Activated naive CD8-positive, alpha-beta T cell treated with anti-CD3 and anti-CD28 coated beads for 36 hours (primary cell): ENCODE measurements at regions not wholly inside any gene's neighbourhood (a gene's known extent, or its start where the extent isn't known, plus 50 kb on each side); places are given as distances from the start of the nearest gene placed in this dataset.

Experiments
- DNase-seq: peaks from one replicate; pipeline ENCODE4 v3.0.0; 2021
- H3K27ac Mint-ChIP-seq: one replicate; pipeline ENCODE4 v1.8.0; 2022; ENCODE audit warnings: mild to moderate bottlenecking, moderate library complexity, mixed read lengths
- H3K27me3 Mint-ChIP-seq: one replicate; pipeline ENCODE4 v1.8.0; 2022; ENCODE audit warnings: mild to moderate bottlenecking, mixed read lengths
- H3K36me3 Mint-ChIP-seq: one replicate; pipeline ENCODE4 v1.8.0; 2021; ENCODE audit warnings: mild to moderate bottlenecking, mixed read lengths
- H3K4me1 Mint-ChIP-seq: one replicate; pipeline ENCODE4 v1.8.0; 2021; ENCODE audit warnings: mixed read lengths
- H3K4me3 Mint-ChIP-seq: one replicate; pipeline ENCODE4 v1.8.0; 2022; ENCODE audit warnings: mild to moderate bottlenecking, moderate library complexity, mixed read lengths
- H3K9me3 Mint-ChIP-seq: one replicate; pipeline ENCODE4 v1.8.0; 2022; ENCODE audit warnings: mixed read lengths

DNA sequence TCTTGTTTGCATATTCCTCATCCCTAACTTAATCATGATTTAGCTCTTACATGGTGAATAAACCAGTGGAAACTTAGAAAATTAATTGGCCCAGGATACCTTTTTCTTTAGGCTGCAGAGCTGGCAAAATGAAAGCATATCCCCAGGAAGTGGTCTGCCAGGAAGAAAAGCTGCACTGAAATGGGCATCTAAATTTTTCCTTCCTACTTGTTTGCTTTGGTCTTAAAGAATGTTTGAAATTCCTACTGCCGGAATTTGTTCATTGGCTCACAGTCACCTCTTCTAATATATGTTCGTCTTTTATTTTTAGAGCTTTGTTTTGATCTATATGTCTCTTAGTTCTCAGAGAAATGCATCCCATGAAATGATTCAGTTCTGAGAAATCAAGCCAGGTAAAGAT, 113.2 kb upstream of the ELL2 start:
- peaks cover 28% of the 10 kb centered on the region for H3K4me1 Mint-ChIP-seq
- H3K27me3 Mint-ChIP-seq: peaks cover 6% of the 10 kb centered on the region
- no peak overlapping the region for H3K27ac Mint-ChIP-seq
- H3K36me3 Mint-ChIP-seq: no peaks in the 10 kb centered on the region
- no peak overlapping the region for H3K4me3 Mint-ChIP-seq
- no peaks in the 10 kb centered on the region for H3K9me3 Mint-ChIP-seq
- no peak for DNase-seq

DNA sequence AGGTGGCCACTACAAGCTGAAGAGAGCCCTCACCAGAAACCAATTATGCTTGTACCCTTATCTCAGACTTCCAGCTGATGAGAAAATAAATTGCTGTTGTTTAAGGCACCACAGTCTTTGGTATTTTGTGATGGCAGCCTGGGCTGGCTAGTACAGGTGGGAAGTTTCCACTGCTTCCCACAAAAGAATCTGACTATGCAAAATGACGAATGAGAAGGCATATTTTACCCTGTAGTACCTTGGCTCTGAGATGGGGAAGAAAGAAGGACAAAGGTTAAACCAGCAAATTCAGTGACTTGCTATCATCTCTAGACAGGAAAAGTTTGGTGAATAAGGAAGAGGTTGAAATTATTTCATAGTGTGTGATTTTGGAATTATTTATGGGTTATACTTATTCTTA, 112.8 kb upstream of the ELL2 start:
- Mint-ChIP-seq H3K27ac (no peak overlapping the region), H3K4me3 (no peak overlapping the region), H3K9me3 (no peaks in the 10 kb centered on the region), H3K27me3 (peaks cover 6% of the 10 kb centered on the region), H3K4me1 (peaks cover 27% of the 10 kb centered on the region), H3K36me3 (no peaks in the 10 kb centered on the region)
- no peak for DNase-seq

DNA sequence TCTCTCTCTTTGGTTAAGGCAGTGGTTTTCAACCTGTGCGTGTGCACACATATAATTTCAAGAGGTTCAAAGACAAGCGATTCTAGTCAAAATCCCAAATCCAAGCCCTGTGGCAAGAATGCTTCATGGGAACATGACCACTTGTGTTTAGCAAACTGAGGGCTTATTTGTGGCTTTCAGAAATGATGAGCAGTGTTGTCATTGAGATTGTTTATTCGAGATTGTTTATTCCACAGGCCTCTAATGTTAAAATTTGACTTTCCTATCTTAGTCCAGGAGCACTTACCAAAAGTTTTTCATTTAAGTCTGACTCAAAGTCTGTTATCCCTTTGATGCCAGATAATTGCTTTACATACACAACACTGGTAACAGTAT, 111.1 kb upstream of the ELL2 start:
- DNase-seq: no peak
- H3K4me1 Mint-ChIP-seq: peaks cover 21% of the 10 kb centered on the region

DNA sequence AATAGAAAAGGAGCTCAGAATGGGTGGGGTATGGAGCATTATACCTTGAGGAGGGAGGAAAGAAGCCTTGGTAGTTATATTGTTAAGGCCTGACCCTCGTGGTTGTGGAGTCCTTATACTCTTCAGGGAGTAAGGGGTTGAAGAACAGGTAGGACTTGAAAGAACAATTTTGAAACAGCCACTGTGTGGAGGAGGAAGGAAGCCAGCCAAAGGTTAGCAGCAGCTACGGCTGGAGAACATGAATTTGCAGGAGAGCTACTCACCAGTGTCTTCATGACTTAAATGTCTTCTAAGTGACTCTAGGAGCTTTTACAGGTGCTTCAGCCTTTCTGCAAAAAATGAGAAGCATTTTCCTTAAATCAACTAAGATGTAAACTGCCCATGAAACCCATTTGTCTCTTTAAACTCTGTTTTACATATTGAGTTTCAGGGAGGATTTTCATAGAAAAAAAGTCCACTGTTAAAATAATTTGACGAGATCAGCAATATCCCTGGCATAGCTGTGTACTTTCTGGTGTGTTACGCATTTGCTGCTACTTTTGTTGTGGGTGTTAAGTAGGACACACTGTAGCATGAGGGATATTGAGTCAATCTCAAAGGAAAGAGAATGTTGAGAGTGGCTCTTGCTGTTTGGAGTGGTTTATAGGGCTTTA, 110.6 kb upstream of the ELL2 start:
- Mint-ChIP-seq H3K4me1 (peaks cover 24% of the 10 kb centered on the region), H3K27ac (no peak overlapping the region), H3K9me3 (no peaks in the 10 kb centered on the region), H3K27me3 (peaks cover 6% of the 10 kb centered on the region), H3K36me3 (no peaks in the 10 kb centered on the region), H3K4me3 (no peak overlapping the region)
- no peak for DNase-seq

More for the DNA sequence above, 111.1 kb upstream of the ELL2 start:
- Mint-ChIP-seq H3K9me3 (no peaks in the 10 kb centered on the region), H3K36me3 (no peaks in the 10 kb centered on the region), H3K4me3 (no peak overlapping the region), H3K27ac (no peak overlapping the region), H3K27me3 (peaks cover 6% of the 10 kb centered on the region)

DNA sequence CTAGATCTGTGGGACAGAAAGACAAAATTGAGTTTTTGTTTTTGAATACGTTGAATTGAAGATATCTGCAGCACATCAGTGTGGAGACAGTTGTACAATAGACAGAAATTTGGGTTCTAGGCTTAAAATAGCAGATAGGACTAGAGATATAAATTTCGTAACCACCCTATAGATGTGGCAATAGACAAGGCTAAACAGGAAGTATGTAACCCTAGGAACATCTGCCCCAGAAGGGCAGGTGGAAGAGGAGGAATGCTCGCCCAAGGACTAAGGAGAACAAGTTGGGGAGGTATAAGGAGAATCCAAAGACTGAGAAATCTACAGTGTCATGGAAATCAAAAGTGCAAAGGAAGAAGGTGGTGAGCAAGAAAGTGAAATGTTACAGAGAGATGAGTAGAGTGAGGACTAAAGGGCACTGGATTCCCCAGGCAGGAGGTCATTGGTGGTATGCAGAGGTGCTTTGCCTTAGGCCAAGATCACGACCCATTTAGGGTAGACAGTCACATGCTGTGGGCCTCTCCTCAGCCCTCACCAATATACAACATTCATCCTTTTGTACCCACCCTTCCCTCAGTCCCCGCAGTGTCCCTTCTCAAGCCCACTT, 109.1 kb upstream of the ELL2 start:
- Mint-ChIP-seq H3K36me3 (no peaks in the 10 kb centered on the region), H3K4me1 (peaks cover 31% of the 10 kb centered on the region)

DNA sequence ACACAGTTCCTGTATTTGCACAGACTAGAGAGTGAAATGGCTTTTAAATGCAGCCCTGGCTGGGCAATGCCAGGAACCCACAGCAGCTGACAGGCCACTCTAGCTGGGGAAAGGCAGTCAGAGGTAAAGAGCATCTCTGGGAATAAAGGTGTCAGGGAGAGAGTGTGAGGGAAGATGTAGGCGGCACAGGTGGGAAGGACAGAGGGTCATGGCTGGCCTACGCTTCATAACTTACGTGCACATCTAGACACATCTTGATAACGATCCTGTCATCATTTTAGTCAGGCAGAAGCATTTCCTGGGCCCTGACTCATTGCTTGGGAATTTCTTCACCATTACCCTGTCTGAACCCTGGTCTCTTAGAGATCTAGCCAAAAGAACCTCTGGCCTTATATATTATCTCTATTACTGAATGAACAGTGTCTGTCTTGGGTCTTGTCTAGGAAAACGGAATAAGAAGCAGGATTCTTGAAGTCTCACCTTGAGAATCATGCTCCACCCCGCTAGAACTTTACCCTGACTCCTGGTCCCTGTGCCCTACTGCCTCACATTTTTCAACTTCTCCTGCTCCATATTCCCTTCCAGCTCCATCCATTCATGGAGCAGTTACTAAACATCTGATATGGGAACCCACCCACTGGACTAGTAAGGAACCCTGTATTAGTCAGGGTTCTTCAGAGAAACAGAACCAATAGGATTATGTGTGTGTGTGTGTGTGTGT, 106.4 kb upstream of the ELL2 start:
- no peak for DNase-seq
- Mint-ChIP-seq H3K27ac (no peak overlapping the region), H3K4me3 (no peak overlapping the region), H3K27me3 (no peaks in the 10 kb centered on the region), H3K9me3 (no peaks in the 10 kb centered on the region), H3K36me3 (no peaks in the 10 kb centered on the region), H3K4me1 (peaks cover 42% of the 10 kb centered on the region)

More for the DNA sequence above, 109.1 kb upstream of the ELL2 start:
- Mint-ChIP-seq H3K4me3 (no peak overlapping the region), H3K9me3 (no peaks in the 10 kb centered on the region), H3K27ac (no peak overlapping the region), H3K27me3 (no peaks in the 10 kb centered on the region)
- no peak for DNase-seq

DNA sequence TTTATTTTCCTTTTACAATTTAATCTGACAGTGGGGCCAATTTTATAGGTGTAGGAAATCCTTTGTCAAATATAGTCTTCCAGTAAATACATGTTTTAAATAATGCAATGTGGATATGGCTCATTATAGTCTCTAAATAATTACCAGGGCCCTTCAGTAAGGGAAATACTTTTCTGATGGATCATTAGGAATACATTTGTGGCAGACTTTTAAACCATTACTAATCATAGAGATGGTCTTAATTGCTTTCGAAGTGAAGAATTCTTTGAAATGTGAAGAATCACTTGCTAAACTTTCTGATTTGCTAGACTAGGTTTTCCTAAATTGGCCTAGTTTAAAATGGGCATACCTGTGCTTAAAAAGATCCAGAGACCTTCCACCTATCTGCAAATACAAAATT, 105.6 kb upstream of the ELL2 start:
- H3K27me3 Mint-ChIP-seq: no peaks in the 10 kb centered on the region
- DNase-seq: no peak
- H3K27ac Mint-ChIP-seq: no peak overlapping the region
- H3K4me1 Mint-ChIP-seq: peaks cover 39% of the 10 kb centered on the region
- no peaks in the 10 kb centered on the region for H3K9me3 Mint-ChIP-seq
- no peak overlapping the region for H3K4me3 Mint-ChIP-seq
- H3K36me3 Mint-ChIP-seq: no peaks in the 10 kb centered on the region

DNA sequence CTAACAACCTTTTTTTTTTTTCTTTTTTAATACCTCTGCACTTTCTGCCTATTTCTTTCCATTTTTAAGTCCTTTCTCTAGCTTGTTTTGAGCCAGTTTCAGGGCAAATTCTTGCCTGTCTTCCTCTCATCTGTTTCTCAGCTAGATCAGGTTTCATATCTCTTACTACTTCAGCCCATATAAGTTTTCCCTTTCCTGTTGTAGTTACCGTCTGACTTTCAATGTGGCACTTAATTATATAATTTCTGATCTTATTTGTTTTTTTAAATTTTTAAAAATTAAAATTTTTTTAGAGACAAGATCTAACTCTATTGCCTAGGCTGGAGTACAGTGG, 104.7 kb upstream of the ELL2 start:
- H3K4me1 Mint-ChIP-seq: peaks cover 39% of the 10 kb centered on the region
- H3K27me3 Mint-ChIP-seq: no peaks in the 10 kb centered on the region
- no peaks in the 10 kb centered on the region for H3K36me3 Mint-ChIP-seq
- H3K4me3 Mint-ChIP-seq: peak overlapping the region; percentile 38
- DNase-seq: no peak
- peak overlapping the region; percentile 88 for H3K27ac Mint-ChIP-seq
- no peaks in the 10 kb centered on the region for H3K9me3 Mint-ChIP-seq

DNA sequence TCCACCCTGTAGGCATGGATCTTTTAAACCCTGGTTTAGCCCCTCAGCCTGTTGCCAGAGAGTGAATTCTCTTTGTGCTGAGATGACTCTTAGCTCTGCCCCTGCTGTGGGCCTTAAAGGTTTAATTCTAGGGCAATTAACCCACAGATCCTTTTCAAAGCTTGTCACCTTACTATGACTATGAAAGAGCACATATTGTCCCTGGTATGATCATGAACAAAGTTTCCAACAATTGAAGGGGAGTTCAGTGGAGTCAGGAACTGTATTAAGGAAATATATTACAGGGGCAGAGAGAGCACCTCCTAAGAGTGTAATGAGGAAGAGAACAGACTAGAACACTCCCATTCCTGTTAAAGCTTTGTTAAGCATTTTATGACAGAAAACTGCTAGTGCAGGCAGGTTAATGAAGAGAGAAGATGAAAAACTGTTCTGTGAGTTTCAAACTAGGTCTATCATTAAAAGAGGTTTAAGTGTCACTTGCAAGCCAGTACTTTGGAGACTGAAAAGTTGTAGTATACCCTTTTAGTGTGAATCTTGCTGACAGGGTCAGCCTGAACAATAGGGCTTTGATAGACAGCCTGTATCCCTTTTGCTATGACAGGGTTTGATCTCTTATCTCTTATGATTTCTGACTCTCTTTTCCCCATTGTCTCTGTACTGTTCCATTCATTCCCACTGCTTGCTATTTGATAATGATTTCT, 104.2 kb upstream of the ELL2 start:
- Mint-ChIP-seq H3K36me3 (no peaks in the 10 kb centered on the region), H3K27ac (peak overlapping the region; percentile 88), H3K4me3 (peak overlapping the region; percentile 38), H3K27me3 (no peaks in the 10 kb centered on the region), H3K4me1 (peaks cover 36% of the 10 kb centered on the region), H3K9me3 (no peaks in the 10 kb centered on the region)
- DNase-seq: peak; percentile 16

DNA sequence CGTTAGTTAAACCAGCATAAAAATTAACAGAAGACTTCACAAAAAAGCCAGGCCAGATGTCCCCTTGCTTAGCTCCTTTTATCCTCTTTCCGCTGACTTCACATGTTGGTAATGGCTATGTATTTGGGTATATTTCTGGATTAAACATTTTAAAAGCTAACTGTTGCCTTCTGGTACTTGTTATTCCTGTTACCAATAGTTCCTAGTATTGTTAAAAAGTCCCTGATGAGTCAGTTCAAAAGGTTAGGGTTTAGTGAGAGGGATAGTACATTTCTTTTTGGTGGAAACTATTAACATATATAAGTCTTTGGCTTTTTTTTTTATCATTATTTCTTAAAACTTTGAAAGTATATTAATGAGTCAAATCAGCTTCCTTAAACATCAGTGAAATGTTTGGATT, 103.2 kb upstream of the ELL2 start:
- H3K27ac Mint-ChIP-seq: peak overlapping the region; percentile 77
- no peaks in the 10 kb centered on the region for H3K27me3 Mint-ChIP-seq
- no peaks in the 10 kb centered on the region for H3K9me3 Mint-ChIP-seq
- H3K36me3 Mint-ChIP-seq: no peaks in the 10 kb centered on the region
- H3K4me1 Mint-ChIP-seq: peaks cover 34% of the 10 kb centered on the region
- H3K4me3 Mint-ChIP-seq: peak overlapping the region; percentile 1
- DNase-seq: no peak

DNA sequence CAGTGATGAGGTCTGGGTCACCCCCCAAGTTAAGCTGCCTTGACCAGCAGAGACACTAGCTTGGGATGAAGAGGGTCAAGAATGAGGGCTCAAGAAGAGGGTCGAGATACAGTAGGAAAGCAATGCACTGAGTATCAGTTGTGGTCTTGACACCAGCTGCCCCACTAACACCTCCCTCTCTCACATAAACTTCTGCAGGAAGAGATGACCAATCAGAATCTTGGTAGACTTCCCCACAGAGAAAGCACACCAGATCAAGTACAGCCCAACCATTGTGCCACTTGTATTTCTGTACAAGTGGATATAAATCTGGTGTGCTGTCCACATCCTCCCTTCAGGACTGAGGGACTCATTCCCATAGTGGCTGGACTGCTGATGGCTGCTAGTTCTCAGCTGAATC, 101.2 kb upstream of the ELL2 start:
- Mint-ChIP-seq H3K27me3 (no peaks in the 10 kb centered on the region), H3K4me1 (peaks cover 30% of the 10 kb centered on the region), H3K27ac (no peak overlapping the region), H3K4me3 (no peak overlapping the region), H3K9me3 (no peaks in the 10 kb centered on the region), H3K36me3 (no peaks in the 10 kb centered on the region)
- no peak for DNase-seq

DNA sequence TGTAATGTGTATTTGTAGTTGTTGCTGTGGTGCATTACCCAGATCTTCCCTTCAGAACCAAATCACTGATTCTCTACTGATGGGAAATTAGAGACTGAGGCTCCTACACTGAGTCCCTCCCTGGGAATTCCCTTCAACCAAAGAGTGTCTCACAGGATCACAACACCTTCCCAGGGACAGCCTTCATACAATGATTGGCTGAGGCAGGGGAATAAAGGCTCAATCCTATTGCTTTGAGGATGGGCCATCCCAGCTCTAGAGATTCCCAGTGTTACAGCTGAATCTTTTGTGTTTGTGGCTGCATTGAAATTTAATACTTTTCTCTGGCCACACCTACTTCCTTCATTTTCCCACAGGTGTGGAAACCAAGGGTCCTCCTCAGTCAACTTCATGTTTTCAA, 96.4 kb upstream of the ELL2 start:
- peaks cover 7% of the 10 kb centered on the region for H3K27me3 Mint-ChIP-seq
- no peaks in the 10 kb centered on the region for H3K9me3 Mint-ChIP-seq
- no peak overlapping the region for H3K4me3 Mint-ChIP-seq
- DNase-seq: no peak
- H3K36me3 Mint-ChIP-seq: no peaks in the 10 kb centered on the region
- H3K27ac Mint-ChIP-seq: no peak overlapping the region
- peaks cover 15% of the 10 kb centered on the region for H3K4me1 Mint-ChIP-seq

DNA sequence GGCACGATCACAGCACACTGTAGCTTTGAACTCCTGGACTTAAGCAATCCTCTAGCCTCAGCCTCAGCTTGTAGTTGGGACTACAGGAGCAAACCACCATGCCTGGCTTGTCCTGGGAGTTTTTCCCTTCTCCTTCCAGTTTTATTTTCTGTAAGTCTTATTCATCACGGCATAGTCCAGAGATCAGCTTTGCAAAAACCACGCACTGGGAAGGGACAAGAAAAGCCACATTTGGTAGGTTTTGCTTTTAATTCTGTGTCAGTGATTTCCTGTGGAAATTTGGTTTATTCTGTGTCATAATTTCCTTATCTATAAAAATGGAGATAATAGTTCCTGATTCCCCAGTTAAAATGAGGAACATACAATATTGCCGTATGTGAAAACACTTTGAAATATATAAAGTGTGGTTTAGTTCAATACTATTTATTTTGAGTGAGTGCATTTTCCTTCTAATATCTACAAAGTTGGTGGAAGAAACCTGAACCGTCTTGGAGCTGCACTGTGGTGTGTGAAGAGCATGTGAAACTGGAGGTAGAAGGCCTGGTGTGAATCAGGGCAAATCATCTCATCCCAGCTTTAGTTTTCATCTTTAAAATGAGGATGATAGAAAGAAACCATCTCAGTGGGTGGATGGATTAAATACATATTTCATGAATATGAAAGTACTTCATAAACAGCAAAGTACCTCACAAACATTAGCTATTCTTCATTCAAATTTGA, 92.8 kb upstream of the ELL2 start:
- H3K4me1 Mint-ChIP-seq: peaks cover 12% of the 10 kb centered on the region
- peak overlapping the region; percentile 4 for H3K4me3 Mint-ChIP-seq
- H3K36me3 Mint-ChIP-seq: peaks cover 3% of the 10 kb centered on the region
- peak overlapping the region; percentile 74 for H3K27ac Mint-ChIP-seq
- DNase-seq: no peak
- peaks cover 10% of the 10 kb centered on the region for H3K27me3 Mint-ChIP-seq
- H3K9me3 Mint-ChIP-seq: no peaks in the 10 kb centered on the region

DNA sequence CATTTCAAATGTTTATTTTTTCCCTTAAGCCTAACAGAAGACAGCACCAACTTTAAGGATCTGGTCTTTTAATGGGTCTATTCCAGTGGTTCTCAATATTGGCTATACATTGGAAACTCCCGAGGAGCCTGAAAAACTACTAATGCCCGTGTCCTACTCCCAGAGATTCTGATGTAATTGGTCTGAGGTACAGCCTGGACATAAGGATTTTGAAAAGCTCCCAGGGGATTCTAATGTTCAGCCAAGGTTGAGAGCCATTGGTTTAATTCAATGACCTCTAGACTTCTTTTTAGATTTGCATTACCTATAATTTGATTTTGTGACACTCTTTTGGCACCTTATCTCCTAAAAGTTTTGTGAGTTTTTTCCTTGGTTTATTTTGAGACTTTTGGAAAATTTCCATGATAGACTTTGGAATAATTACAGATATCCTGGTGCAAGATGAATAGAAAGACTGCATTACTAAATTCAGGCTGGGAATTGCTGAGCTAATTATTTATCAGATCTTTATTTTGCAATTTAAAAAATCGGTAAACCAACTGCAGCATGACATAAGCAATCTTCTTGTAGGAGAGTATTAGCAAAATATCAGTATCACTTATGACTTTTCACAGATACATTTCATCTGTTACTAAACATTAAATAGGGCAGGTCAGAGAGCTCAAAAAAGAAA, 91.5 kb upstream of the ELL2 start:
- DNase-seq: no peak
- no peak overlapping the region for H3K27ac Mint-ChIP-seq
- peaks cover 12% of the 10 kb centered on the region for H3K4me1 Mint-ChIP-seq
- peaks cover 3% of the 10 kb centered on the region for H3K36me3 Mint-ChIP-seq
- no peaks in the 10 kb centered on the region for H3K9me3 Mint-ChIP-seq
- peaks cover 10% of the 10 kb centered on the region for H3K27me3 Mint-ChIP-seq
- no peak overlapping the region for H3K4me3 Mint-ChIP-seq
